ENCODE measurements at regions not wholly inside any gene's neighbourhood (a gene's known extent, or its start where the extent isn't known, plus 50 kb on each side); places are given as distances from the start of the nearest gene placed in this dataset.

- ChIA-PET POLR2A (no interaction called here), CTCF (no interaction called here)
- DNase-seq (ENCODE audit: low spot score) (no peak), ATAC-seq (no peak)
- no peak for TF ChIP-seq JUN (CRISPR knock-in tag; IDR thresholded peaks at IDR 0.05)
- no peak for TF ChIP-seq MYBL2 (CRISPR knock-in tag; IDR thresholded peaks at IDR 0.05)
- TF ChIP-seq PRDM15 (CRISPR knock-in tag; IDR thresholded peaks at IDR 0.05): no peak
- H3K36me3 Mint-ChIP-seq: no peaks in the 10 kb centered on the region
- peaks cover 39% of the 10 kb centered on the region for H3K4me1 Mint-ChIP-seq
- no peak overlapping the region for H3K27ac Mint-ChIP-seq
- H3K4me3 Mint-ChIP-seq: peak overlapping the region; percentile 69
- no peaks in the 10 kb centered on the region for H3K9me3 Mint-ChIP-seq
- H3K27me3 Mint-ChIP-seq (ENCODE audit: low read depth): peaks cover 54% of the 10 kb centered on the region
Observed at GRCh38 chrX:2582667-2583066, 81.9 kb upstream of the DHRSX start.

- no peak overlapping the region for H3K27ac Mint-ChIP-seq
- H3K36me3 Mint-ChIP-seq: no peaks in the 10 kb centered on the region
- POLR2A ChIA-PET: no interaction called here
- no peak for DNase-seq (ENCODE audit: low spot score)
- no peak overlapping the region for H3K4me3 Mint-ChIP-seq
- no peak for ATAC-seq
- H3K27me3 Mint-ChIP-seq (ENCODE audit: low read depth): peaks cover 52% of the 10 kb centered on the region
- no peak for TF ChIP-seq EMX1 (CRISPR knock-in tag; IDR thresholded peaks at IDR 0.05)
- TF ChIP-seq ZNF232 (CRISPR knock-in tag; IDR thresholded peaks at IDR 0.05): no peak
- no peak for TF ChIP-seq E2F1 (CRISPR knock-in tag; IDR thresholded peaks at IDR 0.05)
- no peak for TF ChIP-seq SOX15 (CRISPR knock-in tag; IDR thresholded peaks at IDR 0.05)
- TF ChIP-seq TEAD1 (CRISPR knock-in tag; IDR thresholded peaks at IDR 0.05): no peak
- TF ChIP-seq CTCF (IDR thresholded peaks at IDR 0.05): no peak
- TF ChIP-seq ESRRA (CRISPR knock-in tag; IDR thresholded peaks at IDR 0.05; ENCODE audit: borderline replicate concordance): no peak
- TF ChIP-seq FOXJ3 (CRISPR knock-in tag; IDR thresholded peaks at IDR 0.05; ENCODE audit: borderline replicate concordance): no peak
- TF ChIP-seq ZNF219 (CRISPR knock-in tag; IDR thresholded peaks at IDR 0.05; ENCODE audit: borderline replicate concordance): no peak
- TF ChIP-seq ZSCAN18 (CRISPR knock-in tag; IDR thresholded peaks at IDR 0.05): no peak
- TF ChIP-seq ERG (CRISPR knock-in tag; IDR thresholded peaks at IDR 0.05): no peak
- TF ChIP-seq ZNF121 (CRISPR knock-in tag; IDR thresholded peaks at IDR 0.05): no peak
- TF ChIP-seq JAZF1 (CRISPR knock-in tag; IDR thresholded peaks at IDR 0.05): no peak
- no peak for TF ChIP-seq FOXK1 (CRISPR knock-in tag; IDR thresholded peaks at IDR 0.05)
- no peak for TF ChIP-seq USF1 (CRISPR knock-in tag; IDR thresholded peaks at IDR 0.05)
- TF ChIP-seq SMAD4 (CRISPR knock-in tag; IDR thresholded peaks at IDR 0.05): no peak
- TF ChIP-seq OVOL2 (CRISPR knock-in tag; IDR thresholded peaks at IDR 0.05; ENCODE audit: borderline replicate concordance): no peak
- H3K9me3 Mint-ChIP-seq: no peaks in the 10 kb centered on the region
- H3K4me1 Mint-ChIP-seq: peaks cover 42% of the 10 kb centered on the region
- CTCF ChIA-PET: no interaction called here
Observed at GRCh38 chrX:2581296-2581695, 80.5 kb upstream of the DHRSX start.

All from WTC11 (cell line).